Mammary epithelial cell (primary cell): ENCODE measurements at regions not wholly inside any gene's neighbourhood (a gene's known extent, or its start where the extent isn't known, plus 50 kb on each side); places are given as distances from the start of the nearest gene placed in this dataset.

Experiments used
- CTCF ChIP-seq, 2 donors: IDR thresholded peaks in 1 of 2; conservative IDR thresholded peaks in 1 of 2; 2 replicates each; pipeline ENCODE4 v1.5.1; 2011 to 2012; ENCODE audit warnings: inconsistent platforms in 2 of 2, low read length in 2 of 2, mild to moderate bottlenecking in 2 of 2, control low read depth in 1 of 2, low read depth in 1 of 2; ENCODE audit not compliant: insufficient read depth in 1 of 2; ENCODE audit errors: extremely low read depth in 1 of 2
- EZH2 ChIP-seq: IDR thresholded peaks from 2 replicates; pipeline ENCODE4 v1.6.1; 2012; ENCODE audit warnings: low read length, inconsistent platforms, borderline replicate concordance

DNA sequence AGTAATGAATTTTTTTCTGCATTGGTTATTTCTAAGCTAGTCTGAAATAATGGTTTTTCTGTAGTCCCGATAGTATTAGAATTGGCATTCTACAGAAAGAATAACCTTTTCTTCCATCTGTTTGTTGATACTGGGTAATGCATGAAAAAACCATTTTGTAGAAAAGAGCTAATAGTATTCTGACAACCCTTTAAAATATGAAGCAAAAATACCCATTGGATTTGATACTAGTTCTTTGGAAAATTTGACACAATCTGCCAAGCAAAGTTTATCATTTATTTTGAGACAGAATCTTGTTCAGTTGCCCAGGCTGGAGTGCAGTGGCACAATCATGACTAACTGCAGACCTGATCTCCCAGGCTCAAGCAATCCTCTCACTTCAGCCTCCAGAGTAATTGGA is 366.8 kb upstream of the MON1B start:
- no peak for TF ChIP-seq CTCF (conservative IDR thresholded peaks at IDR 0.05 in 1 of 2, IDR thresholded peaks at IDR 0.05 in 1 of 2; ENCODE audit: extremely low read depth in 1 of 2, insufficient read depth in 1 of 2, low read depth in 1 of 2, low read length in 2 of 2)
- no peak for TF ChIP-seq EZH2
